ENCODE measurements at regions not wholly inside any gene's neighbourhood (a gene's known extent, or its start where the extent isn't known, plus 50 kb on each side); places are given as distances from the start of the nearest gene placed in this dataset.

- Histone ChIP-seq H3K27me3 (ENCODE audit: control insufficient read depth in 2 of 2, insufficient read depth in 2 of 2, low read length in 2 of 2) (no peaks in the 10 kb centered on the region), H3K4me1 (ENCODE audit: control insufficient read depth in 1 of 2, insufficient read depth in 2 of 2, low read length in 2 of 2) (no peaks in the 10 kb centered on the region), H3K36me3 (replicated peaks in 1 of 2; ENCODE audit: control insufficient read depth in 1 of 2, insufficient read depth in 2 of 2, low read length in 2 of 2) (no peaks in the 10 kb centered on the region), H3K27ac (ENCODE audit: low read depth in 1 of 2, low read length in 2 of 2) (no peak overlapping the region), H2AFZ (ENCODE audit: insufficient read depth, low read depth, low read length, poor library complexity, severe bottlenecking) (no peak overlapping the region), H3K4me3 (replicated peaks in 1 of 3; ENCODE audit: low read depth in 2 of 3, low read length in 3 of 3) (no peak overlapping the region), H3K9me3 (replicated peaks in 1 of 2; ENCODE audit: control insufficient read depth in 1 of 2, insufficient read depth in 1 of 2, low read length in 2 of 2) (no peaks in the 10 kb centered on the region), H3K4me2 (replicated peaks; ENCODE audit: extremely low read depth, low read length, poor library complexity, severe bottlenecking) (no peak overlapping the region), H3K9ac (ENCODE audit: insufficient read depth, low read length, poor library complexity, severe bottlenecking) (no peak overlapping the region), H4K20me1 (ENCODE audit: insufficient read depth, low read length) (no peaks in the 10 kb centered on the region), H3K79me2 (ENCODE audit: insufficient read depth, low read length) (no peaks in the 10 kb centered on the region)
- no peak for DNase-seq
- Mint-ChIP-seq H3K27me3 (ENCODE audit: low read depth in 3 of 3) (peaks cover 0 to 2% (median 0%) of the 10 kb centered on the region in 3 donors), H3K36me3 (no peaks in the 10 kb centered on the region), H3K27ac (no peak overlapping the region), H3K4me1 (no peaks in the 10 kb centered on the region), H3K4me3 (no peak overlapping the region), H3K9me3 (peaks cover 0 to 4% (median 1%) of the 10 kb centered on the region in 7 donors)
- TF ChIP-seq CTCF (IDR thresholded peaks at IDR 0.05), result no peak
- intact Hi-C loops (cut with micrococcal nuclease), result no loop called here
- WGBS (ENCODE audit: insufficient coverage), result no CpG with 5 or more reads among the region's 4 CpGs
Measured at GRCh38 chr4:19703391-19703790, 548.3 kb upstream of the SLIT2 start.

- Mint-ChIP-seq H3K27me3 (ENCODE audit: low read depth in 3 of 3) (peaks cover 0 to 2% (median 0%) of the 10 kb centered on the region in 3 donors), H3K36me3 (no peaks in the 10 kb centered on the region), H3K9me3 (peaks cover 0 to 4% (median 1%) of the 10 kb centered on the region in 7 donors), H3K4me3 (no peak overlapping the region), H3K27ac (no peak overlapping the region), H3K4me1 (no peaks in the 10 kb centered on the region)
- intact Hi-C loops (cut with micrococcal nuclease), result no loop called here
- no CpG with 5 or more reads among the region's 2 CpGs for WGBS (ENCODE audit: insufficient coverage)
- Histone ChIP-seq H3K4me2 (replicated peaks; ENCODE audit: extremely low read depth, low read length, poor library complexity, severe bottlenecking) (no peak overlapping the region), H3K9me3 (replicated peaks in 1 of 2; ENCODE audit: control insufficient read depth in 1 of 2, insufficient read depth in 1 of 2, low read length in 2 of 2) (no peaks in the 10 kb centered on the region), H3K9ac (ENCODE audit: insufficient read depth, low read length, poor library complexity, severe bottlenecking) (no peak overlapping the region), H3K79me2 (ENCODE audit: insufficient read depth, low read length) (no peaks in the 10 kb centered on the region), H3K27me3 (ENCODE audit: control insufficient read depth in 2 of 2, insufficient read depth in 2 of 2, low read length in 2 of 2) (no peaks in the 10 kb centered on the region), H3K4me3 (replicated peaks in 1 of 3; ENCODE audit: low read depth in 2 of 3, low read length in 3 of 3) (no peak overlapping the region), H3K36me3 (replicated peaks in 1 of 2; ENCODE audit: control insufficient read depth in 1 of 2, insufficient read depth in 2 of 2, low read length in 2 of 2) (no peaks in the 10 kb centered on the region), H3K4me1 (ENCODE audit: control insufficient read depth in 1 of 2, insufficient read depth in 2 of 2, low read length in 2 of 2) (no peaks in the 10 kb centered on the region), H3K27ac (ENCODE audit: low read depth in 1 of 2, low read length in 2 of 2) (no peak overlapping the region), H4K20me1 (ENCODE audit: insufficient read depth, low read length) (no peaks in the 10 kb centered on the region), H2AFZ (ENCODE audit: insufficient read depth, low read depth, low read length, poor library complexity, severe bottlenecking) (no peak overlapping the region)
- TF ChIP-seq CTCF (IDR thresholded peaks at IDR 0.05), result no peak
- DNase-seq, result no peak
Measured at GRCh38 chr4:19700992-19701391, 550.7 kb upstream of the SLIT2 start.
